Fibroblast of the aortic adventitia (primary cell): ENCODE measurements at regions not wholly inside any gene's neighbourhood (a gene's known extent, or its start where the extent isn't known, plus 50 kb on each side); places are given as distances from the start of the nearest gene placed in this dataset.

Experiments
- DNase-seq: peaks from one replicate; pipeline ENCODE4 v3.0.0-alpha.2; 2010; ENCODE audit warnings: low read depth
- H3K4me3 ChIP-seq: 2 replicates; pipeline ENCODE4 v1.5.1; 2011; ENCODE audit warnings: low read depth, mild to moderate bottlenecking, control low read depth, low read length, moderate library complexity
- CTCF ChIP-seq: IDR thresholded peaks from 2 replicates; pipeline ENCODE4 v1.5.1; 2011; ENCODE audit warnings: mild to moderate bottlenecking, low read length, control low read depth, inconsistent platforms; ENCODE audit not compliant: insufficient read depth

GRCh38 chr6:49025273-49026240 lies 437.5 kb downstream of the MMUT start:
- DNase-seq = no peak
- TF ChIP-seq CTCF = no peak

DNA sequence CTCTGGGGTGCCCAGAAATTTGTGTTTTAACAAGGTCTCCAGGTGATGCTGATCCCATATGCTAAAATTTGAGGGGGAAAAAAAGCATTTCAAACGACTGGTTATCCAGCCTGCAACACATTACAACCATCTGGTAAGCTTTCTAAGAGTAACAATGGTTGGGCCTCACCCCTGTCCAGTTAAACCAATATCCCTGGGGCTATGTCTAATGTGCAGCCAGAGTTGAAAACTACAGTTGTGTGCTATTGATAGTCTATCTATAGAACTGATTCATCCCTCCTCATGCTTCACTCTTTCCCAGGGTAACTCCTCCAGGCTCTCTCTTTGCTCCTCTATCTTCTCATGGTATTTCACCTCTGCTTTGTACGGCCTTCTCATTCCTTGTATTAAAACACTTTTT lies 458.3 kb downstream of the MMUT start:
- no peak overlapping the region for H3K4me3 ChIP-seq
- no peak for TF ChIP-seq CTCF
- no peak for DNase-seq

More at GRCh38 chr6:49025273-49026240, 437.5 kb downstream of the MMUT start:
- no peak overlapping the region for H3K4me3 ChIP-seq

- no peak for TF ChIP-seq CTCF
- no peak overlapping the region for H3K4me3 ChIP-seq
- DNase-seq = no peak
Measured at GRCh38 chr6:49003348-49003747, 459.7 kb downstream of the MMUT start.

GRCh38 chr6:49001856-49002541 lies 461.1 kb downstream of the MMUT start:
- no peak for TF ChIP-seq CTCF
- no peak overlapping the region for H3K4me3 ChIP-seq
- peak; percentile 94 for DNase-seq

DNA sequence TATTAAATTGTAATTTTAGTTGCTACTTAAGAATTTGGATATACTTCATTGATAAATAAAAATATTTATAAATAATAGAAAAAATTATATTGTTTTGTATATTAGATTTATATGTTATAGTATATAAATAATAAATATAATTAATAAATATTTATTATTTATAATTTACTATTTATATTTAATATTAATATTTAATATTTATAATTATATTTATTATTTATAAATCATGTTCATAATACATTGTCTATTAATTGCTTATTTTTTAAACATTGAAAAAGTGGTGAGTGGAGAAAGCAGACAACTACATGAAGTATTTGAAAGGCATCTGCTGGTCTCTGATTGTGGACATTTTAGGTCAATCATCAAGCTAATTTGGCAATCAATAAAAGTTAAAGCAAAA lies 464.5 kb downstream of the MMUT start:
- no peak for DNase-seq
- H3K4me3 ChIP-seq = no peak overlapping the region
- no peak for TF ChIP-seq CTCF

DNA sequence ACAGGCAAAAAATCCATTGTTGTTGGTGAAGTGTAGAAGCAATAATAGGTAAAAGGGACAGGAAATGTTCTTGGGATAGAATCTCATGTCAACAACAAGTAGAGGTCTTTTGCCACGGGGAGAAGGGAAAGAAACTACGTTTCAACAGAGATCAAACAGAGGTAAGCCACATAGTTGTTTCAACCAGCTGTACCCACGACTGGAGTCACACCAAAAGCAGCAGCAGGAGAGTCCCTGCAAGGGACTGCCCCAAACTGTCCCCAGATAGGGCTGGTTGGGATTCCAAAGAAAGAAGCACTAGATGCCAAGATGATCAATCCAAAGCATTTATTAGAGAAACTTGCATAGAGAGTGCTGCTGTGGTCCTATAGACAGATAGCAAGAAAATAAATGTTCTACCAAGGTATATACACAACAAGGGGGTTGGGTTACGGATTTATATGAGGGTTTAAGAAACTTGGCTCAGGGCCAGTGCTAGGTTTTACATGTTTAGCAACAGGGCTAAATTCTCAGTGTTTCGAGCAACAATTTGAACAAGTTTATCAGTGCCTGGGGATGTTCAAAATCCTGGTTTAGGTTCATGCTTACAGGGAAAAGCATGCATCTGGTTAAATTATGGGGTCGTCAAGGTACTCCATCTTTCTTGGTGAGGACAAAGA lies 466.5 kb downstream of the MMUT start:
- no peak for TF ChIP-seq CTCF
- DNase-seq = no peak
- H3K4me3 ChIP-seq = no peak overlapping the region
